CD4-positive, alpha-beta T cell (primary cell): ENCODE measurements at regions not wholly inside any gene's neighbourhood (a gene's known extent, or its start where the extent isn't known, plus 50 kb on each side); places are given as distances from the start of the nearest gene placed in this dataset.

Experiments used
- ATAC-seq: fragments of 200-7000 bp; cut with Tn5 transposase; one replicate; pipeline ENCODE4 v1.10.0; 2022; ENCODE audit warnings: mild to moderate bottlenecking; ENCODE audit not compliant: poor library complexity
- CTCF ChIA-PET: fragments of 350-600 bp; sonication (Branson Sonifier 250); formaldehyde crosslinking; loops from one replicate; lab custom pipeline; 2021; ENCODE audit warnings: antibody characterized with exemption, inconsistent platforms; lab: Charles Lee
- POLR2A ChIA-PET: fragments of 350-600 bp; sonication (Branson Sonifier 250); formaldehyde crosslinking; loops from one replicate; lab custom pipeline; 2021; ENCODE audit warnings: antibody characterized with exemption, inconsistent platforms; lab: Charles Lee
- DNase-seq, 14 experiments: peaks; one replicate each; pipeline ENCODE4 v3.0.0-alpha.2; 2013 to 2020; ENCODE audit warnings: mixed read lengths in 2 of 14
- H3K27ac ChIP-seq, 2 donors: one replicate each; pipeline versions ENCODE4 v1.5.1 to v1.7.0; 2013; ENCODE audit warnings: low read length in 2 of 2, low read depth in 1 of 2, mild to moderate bottlenecking in 1 of 2
- H3K27me3 ChIP-seq, 2 experiments: 1 replicate in 1 of 2; 2 replicates in 1 of 2; pipeline versions ENCODE4 v1.6.1 to v1.7.0; 2013; ENCODE audit warnings: low read length in 2 of 2, control low read depth in 1 of 2, mild to moderate bottlenecking in 1 of 2, moderate library complexity in 1 of 2; ENCODE audit not compliant: insufficient read depth in 2 of 2, control insufficient read depth in 1 of 2
- H3K36me3 ChIP-seq: one replicate; pipeline ENCODE4 v1.6.1; 2013; ENCODE audit warnings: low read length, control low read depth; ENCODE audit not compliant: insufficient read depth
- H3K4me1 ChIP-seq: one replicate; pipeline ENCODE4 v1.6.1; 2013; ENCODE audit warnings: low read length, control low read depth; ENCODE audit not compliant: insufficient read depth
- H3K4me3 ChIP-seq: one replicate; pipeline ENCODE4 v1.5.1; 2013; ENCODE audit warnings: mild to moderate bottlenecking, low read length, moderate library complexity
- H3K9me3 ChIP-seq, 2 experiments: 1 replicate in 1 of 2; 2 replicates in 1 of 2; pipeline versions ENCODE4 v1.6.1 to v1.7.0; 2013; ENCODE audit warnings: low read length in 2 of 2, mild to moderate bottlenecking in 2 of 2, control low read depth in 1 of 2, moderate library complexity in 1 of 2; ENCODE audit not compliant: control insufficient read depth in 1 of 2, insufficient read depth in 1 of 2
- H3K27ac Mint-ChIP-seq: one replicate; pipeline ENCODE4 v1.8.0; 2020; ENCODE audit warnings: mixed read lengths
- H3K27me3 Mint-ChIP-seq: one replicate; pipeline ENCODE4 v1.8.0; 2021; ENCODE audit warnings: mixed read lengths
- H3K36me3 Mint-ChIP-seq: one replicate; pipeline ENCODE4 v1.8.0; 2021; ENCODE audit warnings: low read depth, mixed read lengths
- H3K4me1 Mint-ChIP-seq: one replicate; pipeline ENCODE4 v1.8.0; 2021; ENCODE audit warnings: low read depth, mixed read lengths
- H3K4me3 Mint-ChIP-seq: one replicate; pipeline ENCODE4 v1.8.0; 2020; ENCODE audit warnings: mild to moderate bottlenecking, mixed read lengths
- H3K9me3 Mint-ChIP-seq: one replicate; pipeline ENCODE4 v1.8.0; 2020; ENCODE audit warnings: mixed read lengths
- intact Hi-C, 2 experiments: fragments of 100-400 bp; cut with DNase I in 1 of 2; cut with micrococcal nuclease in 1 of 2; formaldehyde crosslinking; loops; one replicate each; pipeline versions ENCODE4 v1.15.1 to v1.9.0; 2023 to 2025; cut with DNase I, micrococcal nuclease
- TF ChIP-seq, protein P1 (sequence below): fragments of 200-600 bp; IDR thresholded peaks from one replicate; pipeline ENCODE4 v1.8.0; 2022; ENCODE audit warnings: antibody characterized with exemption, mild to moderate bottlenecking

DNA sequence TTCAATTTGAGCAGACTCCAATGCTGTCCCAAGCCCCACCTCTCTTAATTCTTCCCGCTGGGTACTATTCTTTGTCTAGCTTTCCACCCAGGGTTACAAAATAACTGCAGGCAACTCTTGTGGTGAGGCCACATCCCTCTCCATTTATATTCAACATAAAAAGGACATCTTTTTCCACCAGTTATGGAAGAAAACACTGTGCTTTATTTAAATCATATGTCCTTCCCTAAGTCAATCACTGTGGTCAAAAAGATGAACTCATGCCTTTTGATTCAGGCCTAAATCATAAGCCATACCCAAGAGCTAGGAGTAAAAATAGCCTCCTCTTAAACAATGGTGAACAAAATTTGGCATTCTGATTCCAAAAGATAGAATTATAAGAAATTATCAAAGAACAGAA is 386.0 kb downstream of the SEMA3D start:
- POLR2A ChIA-PET: no interaction called here
- ATAC-seq (no peak), DNase-seq (no peak)
- Mint-ChIP-seq H3K9me3 (peaks cover 4% of the 10 kb centered on the region), H3K36me3 (no peaks in the 10 kb centered on the region), H3K4me1 (no peaks in the 10 kb centered on the region), H3K27me3 (no peaks in the 10 kb centered on the region), H3K27ac (no peak overlapping the region), H3K4me3 (no peak overlapping the region)
- H3K36me3 ChIP-seq: no peaks in the 10 kb centered on the region
- intact Hi-C loops: no loop called here
- H3K27me3 ChIP-seq: no peaks in the 10 kb centered on the region
- CTCF ChIA-PET: no interaction called here
- no peak overlapping the region for H3K27ac ChIP-seq
- TF ChIP-seq, protein P1, sequence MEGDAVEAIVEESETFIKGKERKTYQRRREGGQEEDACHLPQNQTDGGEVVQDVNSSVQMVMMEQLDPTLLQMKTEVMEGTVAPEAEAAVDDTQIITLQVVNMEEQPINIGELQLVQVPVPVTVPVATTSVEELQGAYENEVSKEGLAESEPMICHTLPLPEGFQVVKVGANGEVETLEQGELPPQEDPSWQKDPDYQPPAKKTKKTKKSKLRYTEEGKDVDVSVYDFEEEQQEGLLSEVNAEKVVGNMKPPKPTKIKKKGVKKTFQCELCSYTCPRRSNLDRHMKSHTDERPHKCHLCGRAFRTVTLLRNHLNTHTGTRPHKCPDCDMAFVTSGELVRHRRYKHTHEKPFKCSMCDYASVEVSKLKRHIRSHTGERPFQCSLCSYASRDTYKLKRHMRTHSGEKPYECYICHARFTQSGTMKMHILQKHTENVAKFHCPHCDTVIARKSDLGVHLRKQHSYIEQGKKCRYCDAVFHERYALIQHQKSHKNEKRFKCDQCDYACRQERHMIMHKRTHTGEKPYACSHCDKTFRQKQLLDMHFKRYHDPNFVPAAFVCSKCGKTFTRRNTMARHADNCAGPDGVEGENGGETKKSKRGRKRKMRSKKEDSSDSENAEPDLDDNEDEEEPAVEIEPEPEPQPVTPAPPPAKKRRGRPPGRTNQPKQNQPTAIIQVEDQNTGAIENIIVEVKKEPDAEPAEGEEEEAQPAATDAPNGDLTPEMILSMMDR: no peak
- H3K9me3 ChIP-seq: peaks cover 0 to 3% of the 10 kb centered on the region in 2 experiments
- no peaks in the 10 kb centered on the region for H3K4me1 ChIP-seq
- H3K4me3 ChIP-seq: no peak overlapping the region

DNA sequence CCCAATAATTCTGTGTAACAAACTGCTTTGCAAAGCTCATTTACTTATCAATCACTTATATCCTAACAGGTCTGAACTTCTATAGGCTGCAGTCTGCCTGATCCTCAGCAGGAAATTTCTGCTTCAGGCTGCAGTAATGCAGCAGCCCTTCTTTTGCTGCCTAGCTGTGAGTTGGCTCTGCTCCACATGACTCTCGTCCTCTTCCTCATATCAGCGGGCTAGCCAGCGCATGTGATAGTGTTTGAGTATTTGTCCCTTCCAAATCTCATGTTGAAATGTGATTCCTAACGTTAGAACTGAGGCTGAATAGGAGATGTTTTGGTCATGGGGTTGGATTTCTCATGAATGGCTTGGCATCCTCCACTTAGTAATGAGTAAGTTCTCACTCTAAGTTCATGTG is 387.8 kb downstream of the SEMA3D start:
- TF ChIP-seq, protein P1: no peak
- Mint-ChIP-seq H3K4me3 (no peak overlapping the region), H3K4me1 (no peaks in the 10 kb centered on the region), H3K36me3 (no peaks in the 10 kb centered on the region), H3K27me3 (no peaks in the 10 kb centered on the region), H3K27ac (no peak overlapping the region), H3K9me3 (peaks cover 4% of the 10 kb centered on the region)
- Histone ChIP-seq H3K4me1 (no peaks in the 10 kb centered on the region), H3K9me3 (peaks cover 0 to 3% of the 10 kb centered on the region in 2 experiments), H3K27ac (no peak overlapping the region), H3K4me3 (no peak overlapping the region), H3K27me3 (no peaks in the 10 kb centered on the region), H3K36me3 (no peaks in the 10 kb centered on the region)
- CTCF ChIA-PET: no interaction called here
- DNase-seq: no peak
- POLR2A ChIA-PET: no interaction called here
- intact Hi-C loops: no loop called here
- ATAC-seq: no peak

DNA sequence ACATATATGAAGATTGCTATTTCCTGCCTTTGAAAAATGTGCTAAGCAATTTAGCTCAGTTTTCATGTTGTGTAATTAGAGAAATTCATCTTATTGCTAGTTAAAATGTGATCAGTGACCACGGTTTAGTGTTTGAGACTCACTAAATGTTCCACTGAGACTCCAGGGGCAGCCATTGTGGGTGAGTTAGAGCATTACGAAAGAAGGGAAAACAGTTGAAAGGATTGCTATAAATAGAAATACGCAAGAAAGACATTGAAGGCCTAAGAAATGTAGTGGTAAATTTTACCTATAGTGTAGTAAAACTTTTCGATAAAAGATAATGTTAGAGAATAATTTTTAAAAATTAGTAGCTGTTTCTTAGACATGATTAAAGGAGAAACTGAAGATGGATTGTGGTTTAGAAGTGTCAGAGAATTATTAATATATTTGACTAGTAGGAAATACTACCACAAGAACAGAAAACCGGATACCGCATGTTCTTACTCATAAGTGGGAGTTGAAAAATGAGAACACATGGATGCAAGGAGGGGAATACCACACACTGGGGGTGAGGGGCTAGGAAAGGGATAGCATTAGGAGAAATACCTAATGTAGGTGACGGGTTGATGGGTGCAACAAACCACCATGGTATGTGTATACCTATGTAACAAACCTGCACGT is 394.5 kb downstream of the SEMA3D start:
- CTCF ChIA-PET: no interaction called here
- H3K4me3 ChIP-seq: no peak overlapping the region
- H3K36me3 ChIP-seq: no peaks in the 10 kb centered on the region
- DNase-seq (no peak), ATAC-seq (no peak)
- Mint-ChIP-seq H3K4me1 (no peaks in the 10 kb centered on the region), H3K27ac (no peak overlapping the region), H3K36me3 (no peaks in the 10 kb centered on the region), H3K4me3 (no peak overlapping the region), H3K9me3 (peaks cover 2% of the 10 kb centered on the region), H3K27me3 (no peaks in the 10 kb centered on the region)
- H3K27me3 ChIP-seq: no peaks in the 10 kb centered on the region
- H3K9me3 ChIP-seq: no peaks in the 10 kb centered on the region
- H3K27ac ChIP-seq: no peak overlapping the region
- POLR2A ChIA-PET: no interaction called here
- no peaks in the 10 kb centered on the region for H3K4me1 ChIP-seq
- TF ChIP-seq, protein P1: no peak
- intact Hi-C loops: no loop called here
